ENCODE measurements at regions not wholly inside any gene's neighbourhood (a gene's known extent, or its start where the extent isn't known, plus 50 kb on each side); places are given as distances from the start of the nearest gene placed in this dataset.

DNA sequence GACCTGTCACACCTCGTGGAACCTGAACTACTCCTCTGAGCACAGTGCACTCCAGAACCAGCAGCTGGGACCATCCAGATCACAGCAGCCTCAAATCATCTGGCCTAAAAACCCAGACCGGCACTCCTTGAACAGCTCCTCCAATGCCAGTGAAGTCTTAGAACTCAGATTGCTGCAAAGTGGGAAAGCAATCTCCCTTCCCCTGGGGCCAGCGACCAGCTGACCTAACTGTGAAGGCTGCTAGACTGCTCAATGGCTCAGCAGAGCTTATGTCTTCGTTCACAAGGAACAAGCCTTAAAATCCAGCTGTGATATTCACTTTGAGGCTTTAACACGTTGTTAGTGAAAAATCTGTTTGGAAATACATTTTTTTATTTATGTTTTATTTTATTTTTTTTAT, 243.2 kb downstream of the ANKRD60 start:
- no peak for DNase-seq

DNA sequence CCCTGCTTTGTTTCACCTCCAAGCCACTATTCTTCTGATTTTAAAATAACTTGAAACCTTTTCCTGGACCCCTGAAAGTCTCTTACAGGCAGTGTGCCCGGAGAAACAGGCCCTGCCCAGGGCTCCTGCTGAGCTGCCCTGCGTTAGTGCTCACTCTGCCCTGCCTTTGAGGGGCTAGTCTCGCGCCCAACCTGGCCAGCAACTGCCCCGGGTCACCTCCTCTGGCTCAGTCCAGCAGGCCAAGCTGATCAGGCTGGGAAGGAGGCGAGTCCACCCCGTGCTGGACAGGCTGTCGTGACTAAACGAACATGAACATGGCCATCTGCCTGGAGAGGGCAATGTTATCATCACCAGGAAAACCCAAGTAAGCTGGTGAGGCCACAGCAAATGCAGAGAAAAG, 245.4 kb downstream of the ANKRD60 start:
- H3K4me3 Mint-ChIP-seq: no peak overlapping the region
- H3K27me3 Mint-ChIP-seq (ENCODE audit: low read depth in 2 of 2): peaks cover 0 to 11% of the 10 kb centered on the region in 2 donors
- no peak overlapping the region for H3K27ac Mint-ChIP-seq
- H3K9me3 ChIP-seq (ENCODE audit: control insufficient read depth, insufficient read depth, low read length): no peaks in the 10 kb centered on the region
- no peak overlapping the region for H3K27ac ChIP-seq (ENCODE audit: low read length)
- H3K9me3 Mint-ChIP-seq: no peaks in the 10 kb centered on the region
- 73% methylated on average over 9 of the region's 9 CpGs for WGBS (ENCODE audit: insufficient coverage)
- DNase-seq: no peak
- H3K27me3 ChIP-seq (ENCODE audit: control insufficient read depth, insufficient read depth, low read length): no peaks in the 10 kb centered on the region
- no peaks in the 10 kb centered on the region for H3K4me1 ChIP-seq (ENCODE audit: control insufficient read depth, insufficient read depth, low read length)
- no peak for TF ChIP-seq CTCF (IDR thresholded peaks at IDR 0.05)
- no peaks in the 10 kb centered on the region for H3K36me3 ChIP-seq (ENCODE audit: control insufficient read depth, insufficient read depth, low read length)
- no peaks in the 10 kb centered on the region for H3K36me3 Mint-ChIP-seq
- ATAC-seq: no peak
- H3K4me1 Mint-ChIP-seq: no peaks in the 10 kb centered on the region
- intact Hi-C loops (cut with micrococcal nuclease): no loop called here
- no peak overlapping the region for H3K4me3 ChIP-seq (ENCODE audit: low read length)

More for the DNA sequence above, 243.2 kb downstream of the ANKRD60 start:
- Histone ChIP-seq H3K27me3 (ENCODE audit: control insufficient read depth, insufficient read depth, low read length) (no peaks in the 10 kb centered on the region), H3K36me3 (ENCODE audit: control insufficient read depth, insufficient read depth, low read length) (no peaks in the 10 kb centered on the region), H3K4me3 (ENCODE audit: low read length) (no peak overlapping the region), H3K9me3 (ENCODE audit: control insufficient read depth, insufficient read depth, low read length) (no peaks in the 10 kb centered on the region), H3K4me1 (ENCODE audit: control insufficient read depth, insufficient read depth, low read length) (no peaks in the 10 kb centered on the region), H3K27ac (ENCODE audit: low read length) (no peak overlapping the region)
- 81% methylated on average over 4 of the region's 5 CpGs for WGBS (ENCODE audit: insufficient coverage)
- peaks cover 0 to 12% of the 10 kb centered on the region in 2 donors for H3K27me3 Mint-ChIP-seq (ENCODE audit: low read depth in 2 of 2)
- H3K9me3 Mint-ChIP-seq: no peaks in the 10 kb centered on the region
- no peak overlapping the region for H3K4me3 Mint-ChIP-seq
- intact Hi-C loops (cut with micrococcal nuclease): no loop called here
- no peaks in the 10 kb centered on the region for H3K4me1 Mint-ChIP-seq
- H3K36me3 Mint-ChIP-seq: no peaks in the 10 kb centered on the region
- no peak overlapping the region for H3K27ac Mint-ChIP-seq
- no peak for TF ChIP-seq CTCF (IDR thresholded peaks at IDR 0.05)
- ATAC-seq: no peak

DNA sequence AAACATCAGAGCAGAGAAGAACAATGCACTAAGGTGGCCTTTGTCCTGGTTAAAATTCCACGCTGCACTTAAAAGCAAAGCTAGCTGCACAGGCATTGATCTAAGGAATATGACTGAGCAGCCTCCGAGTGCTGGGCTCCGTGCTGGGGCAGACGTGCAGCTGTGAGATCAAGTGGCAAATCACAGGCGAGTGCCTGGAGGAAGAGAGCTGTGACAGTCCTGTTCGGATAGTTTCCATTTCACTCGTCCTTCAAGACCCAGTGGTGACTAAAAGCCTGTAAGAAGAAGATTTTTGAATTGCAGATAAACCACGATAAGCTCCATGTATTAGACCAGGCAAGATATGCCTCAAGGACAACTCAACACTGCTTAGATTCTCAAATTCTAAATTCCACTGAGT, 247.9 kb downstream of the ANKRD60 start:
- DNase-seq (no peak), ATAC-seq (no peak)
- Histone ChIP-seq H3K9me3 (ENCODE audit: control insufficient read depth, insufficient read depth, low read length) (no peaks in the 10 kb centered on the region), H3K36me3 (ENCODE audit: control insufficient read depth, insufficient read depth, low read length) (no peaks in the 10 kb centered on the region), H3K27ac (ENCODE audit: low read length) (no peak overlapping the region), H3K4me3 (ENCODE audit: low read length) (no peak overlapping the region), H3K27me3 (ENCODE audit: control insufficient read depth, insufficient read depth, low read length) (no peaks in the 10 kb centered on the region), H3K4me1 (ENCODE audit: control insufficient read depth, insufficient read depth, low read length) (no peaks in the 10 kb centered on the region)
- no peak overlapping the region for H3K27ac Mint-ChIP-seq
- intact Hi-C loops (cut with micrococcal nuclease): no loop called here
- no peak for TF ChIP-seq CTCF (IDR thresholded peaks at IDR 0.05)
- no peak overlapping the region for H3K4me3 Mint-ChIP-seq
- H3K4me1 Mint-ChIP-seq: no peaks in the 10 kb centered on the region
- no peaks in the 10 kb centered on the region for H3K9me3 Mint-ChIP-seq
- WGBS (ENCODE audit: insufficient coverage): 76% methylated on average over 8 of the region's 8 CpGs
- H3K27me3 Mint-ChIP-seq (ENCODE audit: low read depth in 2 of 2): peaks cover 0 to 11% of the 10 kb centered on the region in 2 donors
- H3K36me3 Mint-ChIP-seq: no peaks in the 10 kb centered on the region

- peaks cover 5 to 7% of the 10 kb centered on the region in 2 donors for H3K9me3 Mint-ChIP-seq
- 88% methylated on average over 7 of the region's 7 CpGs for WGBS (ENCODE audit: insufficient coverage)
- intact Hi-C loops (cut with micrococcal nuclease): no loop called here
- H3K9me3 ChIP-seq (ENCODE audit: control insufficient read depth, insufficient read depth, low read length): no peaks in the 10 kb centered on the region
- H3K4me1 Mint-ChIP-seq: peaks cover 0 to 8% of the 10 kb centered on the region in 2 donors
- no peak overlapping the region for H3K27ac ChIP-seq (ENCODE audit: low read length)
- no peaks in the 10 kb centered on the region for H3K36me3 ChIP-seq (ENCODE audit: control insufficient read depth, insufficient read depth, low read length)
- H3K27me3 Mint-ChIP-seq (ENCODE audit: low read depth in 2 of 2): peaks cover 0 to 11% of the 10 kb centered on the region in 2 donors
- no peak overlapping the region for H3K4me3 ChIP-seq (ENCODE audit: low read length)
- no peaks in the 10 kb centered on the region for H3K4me1 ChIP-seq (ENCODE audit: control insufficient read depth, insufficient read depth, low read length)
- DNase-seq (no peak), ATAC-seq (no peak)
- no peak overlapping the region for H3K4me3 Mint-ChIP-seq
- TF ChIP-seq CTCF (IDR thresholded peaks at IDR 0.05): no peak
- no peaks in the 10 kb centered on the region for H3K27me3 ChIP-seq (ENCODE audit: control insufficient read depth, insufficient read depth, low read length)
- no peaks in the 10 kb centered on the region for H3K36me3 Mint-ChIP-seq
- no peak overlapping the region for H3K27ac Mint-ChIP-seq
Observed at GRCh38 chr20:57977569-57977968, 250.9 kb downstream of the ANKRD60 start.

Data from natural killer cell (primary cell).